22Rv1 (cell line): ENCODE measurements at regions not wholly inside any gene's neighbourhood (a gene's known extent, or its start where the extent isn't known, plus 50 kb on each side); places are given as distances from the start of the nearest gene placed in this dataset.

Experiments used
- ZFX ChIP-seq: fragments of 450-650 bp; IDR thresholded peaks from 2 replicates; pipeline ENCODE4 v1.6.1; 2017; ENCODE audit warnings: antibody characterized with exemption, borderline replicate concordance
- TF ChIP-seq, protein P1 (sequence below): fragments of 450-650 bp; IDR thresholded peaks from 2 replicates; pipeline ENCODE4 v1.5.1; 2017; ENCODE audit warnings: mild to moderate bottlenecking

DNA sequence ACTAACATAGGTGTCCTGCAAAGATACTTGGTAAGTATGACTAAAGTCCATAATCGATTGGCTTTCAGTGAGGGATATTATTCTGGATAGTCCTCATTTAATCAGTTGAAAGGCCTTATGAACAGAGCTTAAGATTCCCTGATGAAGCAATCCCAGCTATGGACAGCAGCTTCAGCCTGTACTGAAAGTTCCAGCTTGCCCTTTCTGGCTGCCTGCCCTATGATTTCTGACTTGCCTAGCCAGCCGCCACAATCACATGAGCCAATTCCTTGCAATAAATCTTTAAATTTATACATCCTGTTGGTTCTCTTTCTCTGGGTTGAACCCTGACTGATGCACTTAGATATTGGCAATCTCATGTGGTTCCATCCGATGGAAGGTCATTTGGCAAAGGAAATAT lies 759.0 kb upstream of the API5 start:
- TF ChIP-seq, protein P1, sequence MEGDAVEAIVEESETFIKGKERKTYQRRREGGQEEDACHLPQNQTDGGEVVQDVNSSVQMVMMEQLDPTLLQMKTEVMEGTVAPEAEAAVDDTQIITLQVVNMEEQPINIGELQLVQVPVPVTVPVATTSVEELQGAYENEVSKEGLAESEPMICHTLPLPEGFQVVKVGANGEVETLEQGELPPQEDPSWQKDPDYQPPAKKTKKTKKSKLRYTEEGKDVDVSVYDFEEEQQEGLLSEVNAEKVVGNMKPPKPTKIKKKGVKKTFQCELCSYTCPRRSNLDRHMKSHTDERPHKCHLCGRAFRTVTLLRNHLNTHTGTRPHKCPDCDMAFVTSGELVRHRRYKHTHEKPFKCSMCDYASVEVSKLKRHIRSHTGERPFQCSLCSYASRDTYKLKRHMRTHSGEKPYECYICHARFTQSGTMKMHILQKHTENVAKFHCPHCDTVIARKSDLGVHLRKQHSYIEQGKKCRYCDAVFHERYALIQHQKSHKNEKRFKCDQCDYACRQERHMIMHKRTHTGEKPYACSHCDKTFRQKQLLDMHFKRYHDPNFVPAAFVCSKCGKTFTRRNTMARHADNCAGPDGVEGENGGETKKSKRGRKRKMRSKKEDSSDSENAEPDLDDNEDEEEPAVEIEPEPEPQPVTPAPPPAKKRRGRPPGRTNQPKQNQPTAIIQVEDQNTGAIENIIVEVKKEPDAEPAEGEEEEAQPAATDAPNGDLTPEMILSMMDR = no peak
- TF ChIP-seq ZFX = no peak
